SU-DHL-6 (cell line): ENCODE measurements at regions not wholly inside any gene's neighbourhood (a gene's known extent, or its start where the extent isn't known, plus 50 kb on each side); places are given as distances from the start of the nearest gene placed in this dataset.
"Not testable (repeated sequence)": the region's sequence is repeated elsewhere in the genome, so short reads cannot be mapped to it uniquely, and the experiment has no call there.

Source experiments
- EZH2phosphoT487 ChIP-seq: fragments of 200-600 bp; sonication (generic), shearing (Covaris generic); conservative IDR thresholded peaks from 2 replicates; pipeline ENCODE4 v1.6.1; 2018; ENCODE audit warnings: mild to moderate bottlenecking, antibody characterized with exemption, low read length, moderate library complexity, mixed read lengths
- TF ChIP-seq, protein P1 (sequence below): fragments of 200-600 bp; sonication (generic); IDR thresholded peaks from one replicate; pipeline ENCODE4 v1.5.1; 2017; ENCODE audit warnings: antibody characterized with exemption, mild to moderate bottlenecking, low read length, moderate library complexity; ENCODE audit not compliant: insufficient read depth, poor library complexity, severe bottlenecking

DNA sequence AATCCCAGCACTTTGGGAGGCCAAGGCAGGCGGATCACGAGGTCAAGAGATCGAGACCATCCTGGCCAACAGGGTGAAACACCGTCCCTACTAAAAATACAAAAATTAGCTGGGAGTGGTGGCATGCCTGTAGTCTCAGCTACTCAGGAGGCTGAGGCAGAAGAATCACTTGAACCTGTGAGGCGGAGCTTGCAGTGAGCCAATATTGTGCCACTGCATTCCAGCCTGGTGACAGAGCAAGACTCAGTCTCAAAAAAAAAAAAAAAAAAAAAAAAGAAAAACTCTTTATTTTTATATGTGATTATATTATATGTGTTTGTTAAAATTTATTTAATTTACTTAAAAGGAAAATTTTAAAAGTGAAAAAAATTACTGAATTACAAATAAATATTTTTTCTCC lies 56.8 kb upstream of the RC3H1 start:
- TF ChIP-seq, protein P1, sequence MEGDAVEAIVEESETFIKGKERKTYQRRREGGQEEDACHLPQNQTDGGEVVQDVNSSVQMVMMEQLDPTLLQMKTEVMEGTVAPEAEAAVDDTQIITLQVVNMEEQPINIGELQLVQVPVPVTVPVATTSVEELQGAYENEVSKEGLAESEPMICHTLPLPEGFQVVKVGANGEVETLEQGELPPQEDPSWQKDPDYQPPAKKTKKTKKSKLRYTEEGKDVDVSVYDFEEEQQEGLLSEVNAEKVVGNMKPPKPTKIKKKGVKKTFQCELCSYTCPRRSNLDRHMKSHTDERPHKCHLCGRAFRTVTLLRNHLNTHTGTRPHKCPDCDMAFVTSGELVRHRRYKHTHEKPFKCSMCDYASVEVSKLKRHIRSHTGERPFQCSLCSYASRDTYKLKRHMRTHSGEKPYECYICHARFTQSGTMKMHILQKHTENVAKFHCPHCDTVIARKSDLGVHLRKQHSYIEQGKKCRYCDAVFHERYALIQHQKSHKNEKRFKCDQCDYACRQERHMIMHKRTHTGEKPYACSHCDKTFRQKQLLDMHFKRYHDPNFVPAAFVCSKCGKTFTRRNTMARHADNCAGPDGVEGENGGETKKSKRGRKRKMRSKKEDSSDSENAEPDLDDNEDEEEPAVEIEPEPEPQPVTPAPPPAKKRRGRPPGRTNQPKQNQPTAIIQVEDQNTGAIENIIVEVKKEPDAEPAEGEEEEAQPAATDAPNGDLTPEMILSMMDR = not testable (repeated sequence)
- TF ChIP-seq EZH2phosphoT487 = not testable (repeated sequence)
